MM.1S (cell line): ENCODE measurements at regions not wholly inside any gene's neighbourhood (a gene's known extent, or its start where the extent isn't known, plus 50 kb on each side); places are given as distances from the start of the nearest gene placed in this dataset.

Source experiments
- DNase-seq: peaks from one replicate; pipeline ENCODE4 v3.0.0-alpha.2; 2015
- H2AFZ ChIP-seq: fragments of 300-600 bp; sonication (generic); 2 replicates; pipeline ENCODE4 v1.6.0; 2016; ENCODE audit warnings: antibody characterized with exemption, low read length
- H3F3A ChIP-seq: fragments of 300-600 bp; sonication (generic); 2 replicates; pipeline ENCODE4 v1.6.1; 2016; ENCODE audit warnings: mild to moderate bottlenecking, antibody characterized with exemption, low read length, moderate library complexity, mixed read lengths; ENCODE audit not compliant: insufficient read depth
- H3K27ac ChIP-seq: fragments of 300-600 bp; sonication (generic); 2 replicates; pipeline ENCODE4 v1.5.1; 2016; ENCODE audit warnings: mild to moderate bottlenecking, low read length
- H3K27me3 ChIP-seq: fragments of 300-600 bp; sonication (generic); replicated peaks from 2 replicates; pipeline ENCODE4 v1.6.0; 2016; ENCODE audit warnings: low read length; ENCODE audit not compliant: insufficient read depth
- H3K36me3 ChIP-seq: fragments of 300-600 bp; sonication (generic); replicated peaks from 2 replicates; pipeline ENCODE4 v1.6.1; 2016; ENCODE audit warnings: mild to moderate bottlenecking, low read length, mixed read lengths; ENCODE audit not compliant: insufficient read depth
- H3K4me1 ChIP-seq: fragments of 300-600 bp; sonication (generic); 2 replicates; pipeline ENCODE4 v1.6.1; 2016; ENCODE audit warnings: low read length, mixed read lengths
- H3K4me2 ChIP-seq: fragments of 300-600 bp; sonication (generic); 2 replicates; pipeline ENCODE4 v1.6.0; 2016; ENCODE audit warnings: low read depth, low read length
- H3K4me3 ChIP-seq: fragments of 300-600 bp; sonication (generic); 2 replicates; pipeline ENCODE4 v1.5.1; 2016; ENCODE audit warnings: low read length, mixed read lengths
- H3K79me2 ChIP-seq: fragments of 300-600 bp; sonication (generic); 2 replicates; pipeline ENCODE4 v1.6.1; 2016; ENCODE audit warnings: mixed run types, low read length, mixed read lengths
- H3K9ac ChIP-seq: fragments of 300-600 bp; sonication (generic); 2 replicates; pipeline ENCODE4 v1.6.1; 2016; ENCODE audit warnings: low read length, mixed read lengths
- H3K9me2 ChIP-seq: fragments of 300-600 bp; sonication (generic); replicated peaks from 2 replicates; pipeline ENCODE4 v1.6.1; 2016; ENCODE audit warnings: mild to moderate bottlenecking, low read length, mixed read lengths; ENCODE audit not compliant: insufficient read depth
- H3K9me3 ChIP-seq: fragments of 300-600 bp; sonication (generic); replicated peaks from 2 replicates; pipeline ENCODE4 v1.6.1; 2016; ENCODE audit warnings: mild to moderate bottlenecking, low read length, mixed read lengths; ENCODE audit not compliant: insufficient read depth
- H4K20me1 ChIP-seq: fragments of 300-600 bp; sonication (generic); 2 replicates; pipeline ENCODE4 v1.6.1; 2016; ENCODE audit warnings: mild to moderate bottlenecking, low read length, moderate library complexity, mixed read lengths; ENCODE audit not compliant: insufficient read depth
- EZH2 ChIP-seq: fragments of 300-600 bp; sonication (generic); optimal IDR thresholded peaks from 2 replicates; pipeline ENCODE3; 2017; ENCODE audit warnings: low read depth, mild to moderate bottlenecking, antibody characterized with exemption, low read length, mixed read lengths
- EZH2phosphoT487 ChIP-seq: fragments of 300-600 bp; sonication (generic); IDR thresholded peaks from 2 replicates; pipeline ENCODE4 v1.6.1; 2018; ENCODE audit warnings: antibody characterized with exemption, low read length
- TF ChIP-seq, protein P1 (sequence below): fragments of 300-600 bp; sonication (generic); IDR thresholded peaks from 2 replicates; pipeline ENCODE4 v1.5.1; 2016; ENCODE audit warnings: antibody characterized with exemption, low read length, mixed read lengths

DNA sequence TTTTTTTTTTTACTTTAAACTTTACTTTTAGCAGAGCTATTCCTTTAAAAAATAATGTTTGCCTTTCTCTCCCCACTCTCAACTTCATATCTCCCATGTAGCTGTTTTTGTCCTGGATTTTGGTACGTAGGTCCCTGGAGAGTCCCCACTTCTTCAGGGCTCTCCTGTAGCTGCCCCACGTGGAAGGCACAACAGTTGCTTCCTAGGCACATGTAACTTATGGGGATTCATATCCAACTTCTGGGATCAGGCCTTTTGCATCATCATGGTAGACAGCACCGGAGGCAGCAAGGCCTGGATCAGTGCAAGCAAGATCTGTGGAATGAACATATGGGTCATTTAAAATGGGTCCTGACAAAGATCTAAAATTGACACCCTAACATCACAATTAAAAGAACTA is 95.7 kb downstream of the ACAA2 start:
- Histone ChIP-seq H3K27ac (no peak overlapping the region), H3K9ac (no peak overlapping the region), H3K4me3 (no peak overlapping the region), H3K4me2 (no peak overlapping the region), H2AFZ (no peak overlapping the region), H3K27me3 (no peaks in the 10 kb centered on the region), H3K4me1 (no peaks in the 10 kb centered on the region), H4K20me1 (no peaks in the 10 kb centered on the region), H3K9me3 (no peaks in the 10 kb centered on the region), H3K36me3 (no peaks in the 10 kb centered on the region), H3K9me2 (no peaks in the 10 kb centered on the region), H3K79me2 (no peaks in the 10 kb centered on the region), H3F3A (no peaks in the 10 kb centered on the region)
- DNase-seq = no peak
- TF ChIP-seq EZH2phosphoT487 (no peak), EZH2 (no peak)
- TF ChIP-seq, protein P1, sequence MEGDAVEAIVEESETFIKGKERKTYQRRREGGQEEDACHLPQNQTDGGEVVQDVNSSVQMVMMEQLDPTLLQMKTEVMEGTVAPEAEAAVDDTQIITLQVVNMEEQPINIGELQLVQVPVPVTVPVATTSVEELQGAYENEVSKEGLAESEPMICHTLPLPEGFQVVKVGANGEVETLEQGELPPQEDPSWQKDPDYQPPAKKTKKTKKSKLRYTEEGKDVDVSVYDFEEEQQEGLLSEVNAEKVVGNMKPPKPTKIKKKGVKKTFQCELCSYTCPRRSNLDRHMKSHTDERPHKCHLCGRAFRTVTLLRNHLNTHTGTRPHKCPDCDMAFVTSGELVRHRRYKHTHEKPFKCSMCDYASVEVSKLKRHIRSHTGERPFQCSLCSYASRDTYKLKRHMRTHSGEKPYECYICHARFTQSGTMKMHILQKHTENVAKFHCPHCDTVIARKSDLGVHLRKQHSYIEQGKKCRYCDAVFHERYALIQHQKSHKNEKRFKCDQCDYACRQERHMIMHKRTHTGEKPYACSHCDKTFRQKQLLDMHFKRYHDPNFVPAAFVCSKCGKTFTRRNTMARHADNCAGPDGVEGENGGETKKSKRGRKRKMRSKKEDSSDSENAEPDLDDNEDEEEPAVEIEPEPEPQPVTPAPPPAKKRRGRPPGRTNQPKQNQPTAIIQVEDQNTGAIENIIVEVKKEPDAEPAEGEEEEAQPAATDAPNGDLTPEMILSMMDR = no peak

- Histone ChIP-seq H3K27ac (no peak overlapping the region), H3K9ac (no peak overlapping the region), H3K4me3 (no peak overlapping the region), H3F3A (no peaks in the 10 kb centered on the region), H3K79me2 (no peaks in the 10 kb centered on the region), H2AFZ (no peak overlapping the region), H3K4me2 (no peak overlapping the region), H3K27me3 (no peaks in the 10 kb centered on the region), H3K4me1 (no peaks in the 10 kb centered on the region), H4K20me1 (no peaks in the 10 kb centered on the region), H3K9me2 (no peaks in the 10 kb centered on the region), H3K36me3 (no peaks in the 10 kb centered on the region), H3K9me3 (no peaks in the 10 kb centered on the region)
- DNase-seq = no peak
- TF ChIP-seq, protein P1 = no peak
- TF ChIP-seq EZH2 (no peak), EZH2phosphoT487 (no peak)
These were observed 97.3 kb downstream of the ACAA2 start for GRCh38 chr18:49716035-49716434.

- no peaks in the 10 kb centered on the region for H4K20me1 ChIP-seq
- no peaks in the 10 kb centered on the region for H3K27me3 ChIP-seq
- no peaks in the 10 kb centered on the region for H3K9me2 ChIP-seq
- no peak for DNase-seq
- H3K36me3 ChIP-seq = no peaks in the 10 kb centered on the region
- H3K79me2 ChIP-seq = no peaks in the 10 kb centered on the region
- TF ChIP-seq EZH2phosphoT487 (no peak), EZH2 (no peak)
- TF ChIP-seq, protein P1 = no peak
- no peak overlapping the region for H3K4me2 ChIP-seq
- H3K4me3 ChIP-seq = no peak overlapping the region
- no peaks in the 10 kb centered on the region for H3F3A ChIP-seq
- no peak overlapping the region for H3K27ac ChIP-seq
- H3K9me3 ChIP-seq = no peaks in the 10 kb centered on the region
- H3K4me1 ChIP-seq = no peaks in the 10 kb centered on the region
- H3K9ac ChIP-seq = no peak overlapping the region
- no peak overlapping the region for H2AFZ ChIP-seq
These were observed 104.0 kb downstream of the ACAA2 start for GRCh38 chr18:49709347-49709690.
